IMR-90 (cell line): ENCODE measurements at regions not wholly inside any gene's neighbourhood (a gene's known extent, or its start where the extent isn't known, plus 50 kb on each side); places are given as distances from the start of the nearest gene placed in this dataset.

Experiments used
- ATAC-seq: fragments of 200-7000 bp; cut with Tn5 transposase; 2 replicates; pipeline ENCODE4 v1.9.1; 2020; ENCODE audit warnings: low read depth, mild to moderate bottlenecking, moderate library complexity
- BruUV-seq: library from RNA; stranded (reverse); fragments of 400-500 nt; replicated peaks from 2 replicates; lab custom pipeline; 2021; lab: Mats Ljungman, UMichigan
- CTCF ChIA-PET: fragments of 300-600 bp; formaldehyde crosslinking; extraction: SDS; loops from one replicate; lab custom pipeline; 2021; ENCODE audit warnings: antibody characterized with exemption; lab: Yijun Ruan, JAX
- POLR2A ChIA-PET: fragments of 300-600 bp; sonication (Branson Sonifier 250); formaldehyde crosslinking; loops from one replicate; lab custom pipeline; 2022; ENCODE audit warnings: antibody characterized with exemption; ENCODE audit not compliant: unreplicated experiment; lab: Charles Lee
- DNase-seq: peaks from one replicate; pipeline ENCODE4 v3.0.0; 2013
- H2AFZ ChIP-seq: replicated peaks from 2 replicates; pipeline ENCODE3; 2013; ENCODE audit warnings: low read length, mild to moderate bottlenecking; ENCODE audit not compliant: poor library complexity
- H2AK5ac ChIP-seq: 2 replicates; pipeline ENCODE4 v1.6.1; 2013; ENCODE audit warnings: low read depth, low read length, inconsistent platforms
- H2AK9ac ChIP-seq: replicated peaks from 2 replicates; pipeline ENCODE3; 2013; ENCODE audit warnings: mild to moderate bottlenecking, low read depth, low read length, moderate library complexity; ENCODE audit not compliant: poor library complexity
- H2BK120ac ChIP-seq: 2 replicates; pipeline ENCODE4 v1.6.1; 2013; ENCODE audit warnings: low read depth, low read length, inconsistent platforms
- H2BK15ac ChIP-seq: 3 replicates; pipeline ENCODE4 v1.6.1; 2013; ENCODE audit warnings: low read depth, low read length, inconsistent platforms
- H2BK20ac ChIP-seq: 2 replicates; pipeline ENCODE4 v1.6.1; 2013; ENCODE audit warnings: low read depth, mild to moderate bottlenecking, inconsistent platforms, low read length, moderate library complexity
- H2BK5ac ChIP-seq: 2 replicates; pipeline ENCODE4 v1.6.1; 2013; ENCODE audit warnings: mild to moderate bottlenecking, low read depth, low read length, inconsistent platforms; ENCODE audit not compliant: poor library complexity, severe bottlenecking
- H3K14ac ChIP-seq: replicated peaks from 2 replicates; pipeline ENCODE4 v1.6.1; 2013; ENCODE audit warnings: low read depth, low read length, inconsistent platforms
- H3K18ac ChIP-seq: 2 replicates; pipeline ENCODE4 v1.6.1; 2013; ENCODE audit warnings: low read depth, low read length, control low read depth
- H3K23ac ChIP-seq: 2 replicates; pipeline ENCODE4 v1.6.1; 2013; ENCODE audit warnings: low read depth, low read length, inconsistent platforms
- H3K27ac ChIP-seq: 2 replicates; pipeline ENCODE4 v1.5.1; 2013; ENCODE audit warnings: mild to moderate bottlenecking, control low read depth, low read length; ENCODE audit not compliant: insufficient read depth
- H3K27me3 ChIP-seq: 2 replicates; pipeline ENCODE4 v1.6.1; 2013; ENCODE audit warnings: low read length; ENCODE audit not compliant: control insufficient read depth, insufficient read depth
- H3K36me3 ChIP-seq: 2 replicates; pipeline ENCODE4 v1.6.1; 2013; ENCODE audit warnings: low read length, mixed read lengths; ENCODE audit not compliant: control insufficient read depth, insufficient read depth
- H3K4ac ChIP-seq: 2 replicates; pipeline ENCODE4 v1.6.1; 2013; ENCODE audit warnings: low read depth, low read length, inconsistent platforms
- H3K4me1 ChIP-seq: 2 replicates; pipeline ENCODE4 v1.6.1; 2013; ENCODE audit warnings: low read length, mixed read lengths; ENCODE audit not compliant: control insufficient read depth, insufficient read depth
- H3K4me2 ChIP-seq: 2 replicates; pipeline ENCODE4 v1.6.1; 2013; ENCODE audit warnings: low read depth, mild to moderate bottlenecking, control low read depth, low read length, moderate library complexity
- H3K4me3 ChIP-seq: 2 replicates; pipeline ENCODE4 v1.5.1; 2013; ENCODE audit warnings: low read depth, mild to moderate bottlenecking, control low read depth, low read length, moderate library complexity; ENCODE audit not compliant: insufficient read depth
- H3K56ac ChIP-seq: 2 replicates; pipeline ENCODE4 v1.6.1; 2013; ENCODE audit warnings: low read length, inconsistent platforms; ENCODE audit not compliant: insufficient read depth; ENCODE audit errors: extremely low read depth
- H3K79me1 ChIP-seq, 2 experiments: 2 replicates each; pipeline ENCODE4 v1.6.1; 2013; ENCODE audit warnings: low read length in 2 of 2, inconsistent platforms in 1 of 2, low read depth in 1 of 2
- H3K9ac ChIP-seq: 2 replicates; pipeline ENCODE4 v1.6.1; 2013; ENCODE audit warnings: low read depth, low read length, control low read depth
- H3K9me1 ChIP-seq: 2 replicates; pipeline ENCODE4 v1.6.1; 2013; ENCODE audit warnings: low read length, inconsistent platforms; ENCODE audit not compliant: insufficient read depth
- H3K9me3 ChIP-seq: 2 replicates; pipeline ENCODE4 v1.6.1; 2013; ENCODE audit warnings: low read length; ENCODE audit not compliant: control insufficient read depth, insufficient read depth
- H4K20me1 ChIP-seq: 2 replicates; pipeline ENCODE4 v1.6.1; 2013; ENCODE audit warnings: low read length, inconsistent platforms; ENCODE audit not compliant: insufficient read depth
- H4K5ac ChIP-seq: 2 replicates; pipeline ENCODE4 v1.6.1; 2013; ENCODE audit warnings: mild to moderate bottlenecking, low read depth, low read length, control low read depth
- H4K8ac ChIP-seq, 2 experiments: 2 replicates each; pipeline ENCODE4 v1.6.1; 2013; ENCODE audit warnings: low read depth in 2 of 2, low read length in 2 of 2, control low read depth in 1 of 2, inconsistent platforms in 1 of 2
- H4K91ac ChIP-seq: 2 replicates; pipeline ENCODE4 v1.6.1; 2013; ENCODE audit warnings: low read depth, low read length, inconsistent platforms; ENCODE audit not compliant: insufficient read depth
- BHLHE40 ChIP-seq: fragments of 150-350 bp; IDR thresholded peaks from 2 replicates; pipeline ENCODE4 v1.6.1; 2016; ENCODE audit warnings: mild to moderate bottlenecking, low read depth, low read length
- CEBPB ChIP-seq: IDR thresholded peaks from 2 replicates; pipeline ENCODE4 v1.6.1; 2012; ENCODE audit warnings: low read depth, low read length, improper control_type of control experiment
- CHD1 ChIP-seq: IDR thresholded peaks from 2 replicates; pipeline ENCODE4 v1.6.1; 2012; ENCODE audit warnings: low read depth, low read length, improper control_type of control experiment
- ELK1 ChIP-seq: fragments of 150-350 bp; IDR thresholded peaks from 2 replicates; pipeline ENCODE4 v1.6.1; 2016; ENCODE audit warnings: low read depth, mild to moderate bottlenecking, low read length, moderate library complexity, borderline replicate concordance
- FOS ChIP-seq: fragments of 150-350 bp; IDR thresholded peaks from 2 replicates; pipeline ENCODE4 v1.6.1; 2016; ENCODE audit warnings: low read depth, low read length
- MAFK ChIP-seq: IDR thresholded peaks from 2 replicates; pipeline ENCODE4 v1.6.1; 2012; ENCODE audit warnings: low read depth, low read length, improper control_type of control experiment
- MAZ ChIP-seq: IDR thresholded peaks from 2 replicates; pipeline ENCODE4 v1.6.1; 2012; ENCODE audit warnings: low read depth, mild to moderate bottlenecking, low read length, improper control_type of control experiment, moderate library complexity, borderline replicate concordance
- MXI1 ChIP-seq: IDR thresholded peaks from 2 replicates; pipeline ENCODE4 v1.6.1; 2012; ENCODE audit warnings: low read depth, mild to moderate bottlenecking, low read length, moderate library complexity, borderline replicate concordance
- NFE2L2 ChIP-seq: fragments of 150-350 bp; IDR thresholded peaks from 2 replicates; pipeline ENCODE4 v1.6.1; 2016; ENCODE audit warnings: low read depth, mild to moderate bottlenecking, low read length
- POLR2A ChIP-seq: IDR thresholded peaks from 2 replicates; pipeline ENCODE4 v1.6.1; 2012; ENCODE audit warnings: mild to moderate bottlenecking, low read depth, low read length
- RCOR1 ChIP-seq: IDR thresholded peaks from 2 replicates; pipeline ENCODE4 v1.6.1; 2012; ENCODE audit warnings: mild to moderate bottlenecking, low read length, improper control_type of control experiment; ENCODE audit not compliant: insufficient replicate concordance
- RFX5 ChIP-seq: IDR thresholded peaks from 2 replicates; pipeline ENCODE4 v1.8.0; 2012; ENCODE audit warnings: low read depth, mild to moderate bottlenecking, low read length, moderate library complexity
- SMC3 ChIP-seq: fragments of 150-350 bp; IDR thresholded peaks from 2 replicates; pipeline ENCODE4 v1.6.1; 2016; ENCODE audit warnings: low read depth, mild to moderate bottlenecking, antibody characterized with exemption, low read length, moderate library complexity
- USF2 ChIP-seq: fragments of 150-350 bp; IDR thresholded peaks from 2 replicates; pipeline ENCODE4 v1.6.1; 2017; ENCODE audit warnings: mild to moderate bottlenecking, antibody characterized with exemption, low read length, low read depth
- WGBS, 2 experiments: methylation state at CpG; one replicate each; pipeline versions ENCODE4 v1.1.5 to v1.1.7; 2013; ENCODE audit warnings: missing lambda C conversion rate in 2 of 2; ENCODE audit not compliant: insufficient read length in 1 of 2; ENCODE audit errors: extremely low coverage in 2 of 2; 5-methylcytosine and 5-hydroxymethylcytosine counted together
- dilution Hi-C: fragments of 300-500 bp; cut with HindIII; formaldehyde crosslinking; loops from one replicate; pipeline ENCODE4 v1.14.3; 2018; ENCODE audit warnings: low sequenced_read_pairs; ENCODE audit not compliant: unreplicated experiment
- in situ Hi-C: fragments of 300-500 bp; cut with MboI; formaldehyde crosslinking; loops from 3 replicates; pipeline ENCODE4 v1.14.3; 2019; ENCODE audit warnings: low sequenced_read_pairs, inconsistent platforms, mixed read lengths
- intact Hi-C: fragments of 100-400 bp; cut with micrococcal nuclease; formaldehyde crosslinking; loops from 2 replicates; pipeline ENCODE4 v1.10.0; 2022
- TF ChIP-seq, protein P1 (sequence below): conservative IDR thresholded peaks from 2 replicates; pipeline ENCODE4 v1.5.1; 2012; ENCODE audit warnings: mild to moderate bottlenecking, low read depth, low read length, improper control_type of control experiment

DNA sequence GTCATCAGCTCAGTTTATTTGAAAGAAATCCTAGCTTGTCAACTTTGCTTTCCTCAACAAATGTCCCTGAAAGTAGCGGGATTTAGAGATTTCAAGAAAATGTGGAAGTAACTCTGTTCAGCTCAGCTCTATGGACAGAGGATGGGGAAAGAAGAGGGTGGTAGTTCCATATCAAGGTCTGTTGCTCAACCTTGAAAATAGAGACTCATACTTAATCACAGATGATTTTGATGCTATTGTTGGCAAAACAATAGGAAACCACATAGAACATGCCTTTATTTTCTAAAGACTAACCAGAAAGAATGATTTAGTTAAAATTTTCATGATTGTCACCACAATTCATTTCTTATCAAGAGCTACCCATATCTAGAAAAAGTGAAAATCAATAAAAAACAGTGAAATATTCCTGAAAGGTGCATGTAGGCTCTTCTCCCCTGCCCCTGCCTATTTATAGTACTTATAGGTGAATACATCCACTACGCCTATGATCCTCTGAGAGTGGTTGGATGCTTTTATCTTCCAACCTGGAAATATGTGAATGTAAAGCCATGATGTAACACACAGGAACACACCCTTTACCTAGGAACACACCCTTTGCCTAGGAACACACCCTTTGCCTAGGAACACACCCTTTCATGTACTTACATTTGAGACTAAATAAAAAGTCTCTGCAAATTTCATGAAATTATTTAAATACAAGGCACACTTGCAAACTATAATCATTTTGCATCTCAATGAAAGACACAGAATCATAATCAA lies 65.8 kb downstream of the ETAA1 start:
- intact Hi-C loops (no loop called here), dilution Hi-C loops (no loop called here), in situ Hi-C loops (loop anchor here (25.0 kb wide), 1 partner anchor 876 kb away; no protein-coding TSS in a partner anchor)
- H3K23ac ChIP-seq: no peak overlapping the region
- H3K27ac ChIP-seq: no peak overlapping the region
- H2BK20ac ChIP-seq: no peak overlapping the region
- H3K4me3 ChIP-seq: no peak overlapping the region
- no peaks in the 10 kb centered on the region for H3K27me3 ChIP-seq
- no peaks in the 10 kb centered on the region for H3K79me1 ChIP-seq
- H4K8ac ChIP-seq: no peak overlapping the region
- no peak overlapping the region for H3K4ac ChIP-seq
- ATAC-seq (no peak), DNase-seq (no peak)
- H3K9me1 ChIP-seq: peaks cover 2% of the 10 kb centered on the region; the same call in 1 of the 2 replicates
- H3K18ac ChIP-seq: no peak overlapping the region
- H2BK120ac ChIP-seq: no peak overlapping the region
- H4K5ac ChIP-seq: no peak overlapping the region
- no peak overlapping the region for H3K9ac ChIP-seq
- BruUV-seq: no TSS peak
- POLR2A ChIA-PET: interaction anchor here (0.6 kb wide), 1 partner anchor 169 kb away, joined by 3 read pairs; no protein-coding TSS in a partner anchor
- no peaks in the 10 kb centered on the region for H3K9me3 ChIP-seq
- H2AK5ac ChIP-seq: no peak overlapping the region
- no peak overlapping the region for H2BK15ac ChIP-seq
- H2AFZ ChIP-seq: no peak overlapping the region
- H3K4me2 ChIP-seq: no peak overlapping the region
- H3K36me3 ChIP-seq: no peaks in the 10 kb centered on the region
- CTCF ChIA-PET: interaction anchor here (0.6 kb wide), 1 partner anchor 1039 kb away, joined by 3 read pairs; no protein-coding TSS in a partner anchor
- no peaks in the 10 kb centered on the region for H4K20me1 ChIP-seq
- no peak overlapping the region for H4K91ac ChIP-seq
- H3K56ac ChIP-seq: no peak overlapping the region
- no CpG with 5 or more reads among the region's 2 CpGs for WGBS, 2 experiments
- H2BK5ac ChIP-seq: no peak overlapping the region
- H3K4me1 ChIP-seq: no peaks in the 10 kb centered on the region
- no peak overlapping the region for H2AK9ac ChIP-seq
- H3K14ac ChIP-seq: no peak overlapping the region
- TF ChIP-seq MXI1: no peak
- no peak for TF ChIP-seq USF2
- TF ChIP-seq MAZ: no peak
- TF ChIP-seq FOS: no peak
- TF ChIP-seq CHD1: no peak
- TF ChIP-seq RCOR1: no peak
- TF ChIP-seq BHLHE40: no peak
- TF ChIP-seq, protein P1, sequence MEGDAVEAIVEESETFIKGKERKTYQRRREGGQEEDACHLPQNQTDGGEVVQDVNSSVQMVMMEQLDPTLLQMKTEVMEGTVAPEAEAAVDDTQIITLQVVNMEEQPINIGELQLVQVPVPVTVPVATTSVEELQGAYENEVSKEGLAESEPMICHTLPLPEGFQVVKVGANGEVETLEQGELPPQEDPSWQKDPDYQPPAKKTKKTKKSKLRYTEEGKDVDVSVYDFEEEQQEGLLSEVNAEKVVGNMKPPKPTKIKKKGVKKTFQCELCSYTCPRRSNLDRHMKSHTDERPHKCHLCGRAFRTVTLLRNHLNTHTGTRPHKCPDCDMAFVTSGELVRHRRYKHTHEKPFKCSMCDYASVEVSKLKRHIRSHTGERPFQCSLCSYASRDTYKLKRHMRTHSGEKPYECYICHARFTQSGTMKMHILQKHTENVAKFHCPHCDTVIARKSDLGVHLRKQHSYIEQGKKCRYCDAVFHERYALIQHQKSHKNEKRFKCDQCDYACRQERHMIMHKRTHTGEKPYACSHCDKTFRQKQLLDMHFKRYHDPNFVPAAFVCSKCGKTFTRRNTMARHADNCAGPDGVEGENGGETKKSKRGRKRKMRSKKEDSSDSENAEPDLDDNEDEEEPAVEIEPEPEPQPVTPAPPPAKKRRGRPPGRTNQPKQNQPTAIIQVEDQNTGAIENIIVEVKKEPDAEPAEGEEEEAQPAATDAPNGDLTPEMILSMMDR: no peak
- no peak for TF ChIP-seq ELK1
- TF ChIP-seq NFE2L2: no peak
- no peak for TF ChIP-seq RFX5
- TF ChIP-seq SMC3: no peak
- no peak for TF ChIP-seq POLR2A
- no peak for TF ChIP-seq CEBPB
- no peak for TF ChIP-seq MAFK
